GOT3 (cell line): ENCODE measurements at regions not wholly inside any gene's neighbourhood (a gene's known extent, or its start where the extent isn't known, plus 50 kb on each side); places are given as distances from the start of the nearest gene placed in this dataset.
"Not testable (repeated sequence)": the region's sequence is repeated elsewhere in the genome, so short reads cannot be mapped to it uniquely, and the experiment has no call there.

Experiments used
- DNase-seq: peaks from one replicate; lab custom pipeline; 2025; ENCODE audit warnings: mixed read lengths; lab: John Stamatoyannopoulos, UW

DNA sequence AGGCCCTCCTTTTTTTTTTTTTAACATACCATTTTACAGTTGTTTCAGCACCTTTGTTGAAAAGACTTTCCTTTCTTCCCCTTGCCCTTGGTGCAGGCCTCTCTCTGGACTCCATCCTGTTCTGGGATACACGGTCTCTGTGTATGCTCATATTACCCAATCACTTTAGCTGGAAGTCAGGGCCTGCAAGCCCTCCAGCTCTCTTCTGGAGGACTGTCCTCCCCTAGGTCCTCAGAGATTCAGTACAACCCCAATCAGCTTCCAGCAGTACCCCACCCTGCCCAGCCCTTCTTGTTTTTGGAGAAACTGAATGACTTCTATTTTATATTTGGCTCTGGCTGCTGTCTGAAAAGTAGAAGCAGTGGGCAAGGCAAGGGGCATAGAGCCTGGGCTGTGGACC, 270.8 kb downstream of the KLF13 start:
- no peak for DNase-seq

DNA sequence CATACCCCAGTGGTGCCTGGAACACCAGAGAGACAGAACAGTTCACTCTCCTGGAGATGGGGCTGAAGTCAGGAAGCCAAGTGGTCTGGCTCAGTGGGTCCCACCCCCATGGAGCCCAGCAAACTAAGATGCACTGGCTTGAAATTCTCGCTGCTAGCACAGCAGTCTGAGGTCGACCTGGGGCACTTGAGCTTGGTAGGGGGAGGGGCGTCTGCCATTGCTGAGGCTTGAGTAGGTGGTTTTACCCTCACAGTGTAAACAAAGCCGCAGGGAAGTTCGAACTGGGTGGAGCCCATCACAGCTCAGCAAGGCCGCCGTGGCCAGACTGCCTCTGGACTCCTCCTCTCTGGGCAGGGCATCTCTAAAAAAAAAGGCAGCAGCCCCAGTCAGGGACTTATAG, 272.0 kb downstream of the KLF13 start:
- no peak for DNase-seq

- DNase-seq, result no peak
These were observed 278.9 kb downstream of the KLF13 start for GRCh38 chr15:31605467-31605931.

DNA sequence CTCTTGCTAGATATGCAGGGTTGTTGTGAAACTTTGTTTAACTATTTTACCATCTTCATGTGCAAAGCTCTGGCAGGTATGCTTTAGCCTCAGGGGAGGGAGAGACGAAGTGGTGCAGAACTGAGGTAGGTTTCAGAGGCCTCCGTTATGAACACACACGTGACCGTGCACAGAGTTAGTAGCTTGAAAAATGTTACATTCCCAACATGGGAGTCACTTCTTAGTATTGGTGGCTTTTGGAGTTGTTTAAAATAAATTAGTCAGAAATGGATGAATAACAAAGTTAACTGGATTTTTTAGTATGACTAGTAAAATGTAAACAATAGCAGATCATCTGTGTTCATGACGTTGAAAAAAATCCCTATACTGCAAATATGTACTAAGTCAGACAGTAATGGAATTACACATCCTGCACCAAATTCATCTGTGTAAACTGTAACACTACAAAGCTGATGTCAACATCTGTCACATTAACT, 279.6 kb downstream of the KLF13 start:
- no peak for DNase-seq

DNA sequence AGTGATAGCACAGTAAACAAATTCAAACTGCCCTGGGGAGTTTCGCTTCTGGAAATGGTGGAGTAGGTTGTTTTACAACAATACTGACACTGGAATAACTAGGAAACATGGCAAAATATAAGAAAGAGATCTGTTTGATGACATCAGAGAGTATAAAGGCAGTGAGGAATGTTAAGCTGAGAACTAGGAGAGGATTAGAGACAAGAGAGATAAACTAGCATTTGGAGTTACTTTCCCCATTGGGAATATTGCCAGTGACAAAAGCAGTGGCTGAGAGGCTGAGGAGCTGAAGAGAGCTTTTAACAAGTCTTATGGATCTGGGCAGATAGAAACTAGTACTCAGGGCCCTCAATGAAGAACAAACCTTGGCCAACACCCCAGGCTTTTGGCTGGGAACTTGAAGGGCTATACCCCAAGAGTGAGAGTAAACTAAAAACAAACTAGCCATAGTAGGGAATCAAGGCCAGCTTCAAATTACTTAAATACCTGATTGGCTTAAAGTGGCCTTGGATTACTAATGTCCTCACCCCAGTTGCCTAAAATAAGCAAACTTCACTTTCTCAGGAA, 280.4 kb downstream of the KLF13 start:
- no peak for DNase-seq

DNA sequence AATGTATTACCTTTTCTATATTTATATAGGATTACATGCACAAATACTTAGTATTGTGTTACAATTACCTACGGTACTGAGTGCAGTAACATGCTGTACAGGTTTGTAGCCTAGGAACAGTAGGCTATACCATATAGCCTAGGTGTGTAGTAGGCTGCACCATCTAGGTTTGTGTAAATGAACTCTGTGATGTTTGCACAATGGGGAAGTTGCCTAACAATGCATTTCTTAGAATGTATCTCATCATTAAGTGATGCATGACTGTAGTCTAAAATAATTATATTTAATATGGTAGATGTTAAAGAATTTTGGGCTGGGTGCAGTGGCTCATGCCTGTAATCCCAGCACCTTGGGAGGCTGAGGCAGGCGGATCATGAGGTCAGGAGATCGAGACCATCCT, 281.0 kb downstream of the KLF13 start:
- no peak for DNase-seq

DNA sequence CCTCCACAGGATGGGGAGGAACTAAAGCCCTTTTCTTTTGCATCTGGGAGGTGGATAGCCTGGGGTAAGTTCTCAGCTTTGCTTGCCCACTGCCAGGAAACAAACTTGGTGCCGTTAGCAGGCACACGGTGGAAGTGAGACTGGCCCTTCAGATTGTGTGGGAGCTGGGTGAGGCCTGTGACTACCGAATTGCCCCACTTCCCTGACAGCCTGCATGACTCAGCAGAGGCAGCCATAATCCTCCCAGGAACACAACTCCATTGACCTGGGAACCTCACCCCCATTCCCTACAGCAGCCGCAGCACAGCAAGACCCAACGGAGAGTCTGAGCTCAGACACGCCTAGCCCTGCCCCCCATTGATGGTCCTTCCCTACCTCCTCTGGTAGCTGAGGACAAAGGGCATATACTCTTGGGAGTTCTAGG, 282.6 kb downstream of the KLF13 start:
- no peak for DNase-seq

GRCh38 chr15:31609906-31610305, 283.3 kb downstream of the KLF13 start:
- no peak for DNase-seq

DNA sequence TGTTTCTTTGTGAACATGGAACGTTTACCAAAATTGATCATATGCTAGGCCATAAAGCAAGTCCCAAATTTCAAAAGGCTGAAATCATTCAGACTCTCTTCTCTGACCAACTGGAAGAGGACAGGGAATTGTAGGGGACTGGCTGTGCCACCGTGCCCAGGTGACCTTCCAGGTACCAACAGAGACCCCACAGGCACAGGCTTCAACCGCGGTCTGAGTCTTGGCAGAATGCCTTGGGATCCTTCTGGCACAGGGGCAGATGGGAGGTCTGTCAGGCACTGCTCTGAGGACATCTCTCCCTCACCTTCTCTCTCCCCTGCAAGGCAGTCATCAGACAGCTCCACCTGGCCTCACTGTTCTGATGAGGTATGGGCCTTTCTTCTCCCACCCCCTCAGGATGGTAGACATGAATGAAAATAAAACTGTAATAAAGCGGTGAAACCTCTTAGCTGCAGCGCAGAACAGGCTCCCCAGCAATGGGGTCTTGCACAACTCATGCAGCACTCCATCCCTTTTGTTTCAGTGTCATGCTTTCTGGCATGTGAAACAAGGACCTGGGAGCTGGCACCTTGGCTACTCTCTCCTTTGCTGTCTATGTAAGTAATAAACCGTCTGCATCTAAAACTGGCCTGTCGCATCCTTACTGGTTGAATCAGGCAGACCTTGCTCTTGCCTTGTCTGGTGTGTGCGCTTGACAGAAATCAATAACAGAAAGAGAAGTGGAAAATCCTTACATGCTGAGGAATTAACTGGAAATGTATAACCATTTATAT, 289.2 kb downstream of the KLF13 start:
- no peak for DNase-seq

DNA sequence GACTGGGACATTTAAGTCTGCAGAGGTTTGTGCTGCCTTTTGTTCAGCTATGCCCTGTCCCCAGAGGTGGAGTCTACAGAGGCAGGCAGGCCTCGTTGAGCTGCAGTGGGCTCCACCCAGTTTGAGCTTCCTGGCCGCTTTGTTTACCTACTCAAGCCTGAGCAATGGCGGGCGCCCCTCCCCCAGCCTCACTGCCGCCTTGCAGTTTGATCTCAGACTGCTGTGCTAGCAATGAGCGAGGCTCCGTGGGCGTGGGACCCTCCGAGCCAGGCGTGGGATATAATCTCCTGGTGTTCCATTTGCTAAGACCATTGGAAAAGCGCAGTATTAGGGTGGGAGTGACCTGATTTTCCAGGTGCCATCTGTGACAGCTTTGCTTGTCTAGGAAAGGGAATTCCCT, 296.7 kb downstream of the KLF13 start:
- DNase-seq, result not testable (repeated sequence)

GRCh38 chr15:31624115-31624514, 297.5 kb downstream of the KLF13 start:
- not testable (repeated sequence) for DNase-seq

DNA sequence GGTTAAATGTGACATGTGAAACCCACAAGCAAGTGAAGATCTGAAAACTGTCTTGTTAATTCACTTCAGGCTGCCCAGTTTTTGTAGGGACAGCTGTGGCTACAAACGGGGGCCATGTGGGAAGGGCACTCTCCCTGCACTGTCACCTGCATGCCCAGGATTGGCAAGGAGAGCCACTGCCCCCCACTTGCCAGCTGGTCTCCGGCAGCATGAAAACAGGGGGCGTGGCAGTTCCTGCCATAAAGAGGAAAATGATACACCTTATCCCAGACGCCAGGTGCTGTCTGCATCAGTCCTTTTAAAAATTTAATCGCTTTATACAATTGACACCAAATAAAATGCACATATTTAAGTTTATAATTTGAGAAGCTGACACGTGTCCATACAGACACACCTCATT, 309.1 kb downstream of the KLF13 start:
- DNase-seq, result not testable (repeated sequence)

DNA sequence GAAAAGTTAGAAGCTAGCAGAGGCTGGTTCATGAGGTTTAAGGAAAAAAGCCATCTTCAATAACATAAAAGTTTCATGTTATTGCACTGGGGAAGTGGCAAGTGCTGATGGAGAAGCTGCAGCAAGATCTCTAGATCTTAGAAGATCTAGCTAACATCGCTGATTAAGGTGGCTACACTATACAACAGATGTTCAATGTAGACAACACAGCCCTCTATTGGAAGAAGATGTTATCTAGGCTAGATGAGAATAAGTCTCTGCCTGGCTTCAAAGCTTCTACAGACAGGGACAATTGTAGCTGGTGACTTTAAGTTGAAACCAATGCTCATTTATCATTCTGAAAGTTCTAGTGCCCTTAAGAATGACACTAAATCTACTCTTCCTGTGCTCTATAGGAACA, 310.3 kb downstream of the KLF13 start:
- not testable (repeated sequence) for DNase-seq

GRCh38 chr15:31643955-31644354, 317.3 kb downstream of the KLF13 start:
- not testable (repeated sequence) for DNase-seq

GRCh38 chr15:31644761-31645160, 318.1 kb downstream of the KLF13 start:
- DNase-seq, result not testable (repeated sequence)

DNA sequence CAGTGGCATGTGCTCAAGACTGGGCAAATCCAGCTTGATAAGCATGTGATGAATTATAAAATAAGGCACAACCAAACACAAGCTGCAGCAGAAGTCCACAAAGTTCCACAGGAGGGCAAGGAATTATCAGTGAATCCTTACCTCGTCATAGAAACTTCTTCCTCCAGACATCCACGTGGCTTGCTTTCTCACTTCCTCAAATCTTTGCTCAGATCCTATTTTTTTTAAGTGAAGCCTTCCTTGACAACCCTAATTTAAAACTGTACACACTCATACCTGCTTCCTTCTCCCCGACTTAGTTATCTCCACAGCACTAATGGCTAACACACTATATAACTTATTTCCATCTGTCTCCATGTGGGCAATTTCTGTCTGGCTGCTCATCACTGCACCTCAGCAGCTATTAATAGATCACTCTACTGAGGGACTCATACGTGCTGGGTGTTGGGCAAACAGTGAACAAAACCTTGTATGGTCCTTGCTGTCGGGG, 320.7 kb downstream of the KLF13 start:
- not testable (repeated sequence) for DNase-seq

GRCh38 chr15:31649634-31650033, 323.0 kb downstream of the KLF13 start:
- DNase-seq, result not testable (repeated sequence)

GRCh38 chr15:31650055-31650701, 323.5 kb downstream of the KLF13 start:
- not testable (repeated sequence) for DNase-seq

GRCh38 chr15:31656915-31657314, 330.3 kb downstream of the KLF13 start:
- DNase-seq, result not testable (repeated sequence)

GRCh38 chr15:31660816-31661215, 334.2 kb downstream of the KLF13 start:
- no peak for DNase-seq

- not testable (repeated sequence) for DNase-seq
These were observed 339.1 kb downstream of the KLF13 start for GRCh38 chr15:31665732-31666131.

DNA sequence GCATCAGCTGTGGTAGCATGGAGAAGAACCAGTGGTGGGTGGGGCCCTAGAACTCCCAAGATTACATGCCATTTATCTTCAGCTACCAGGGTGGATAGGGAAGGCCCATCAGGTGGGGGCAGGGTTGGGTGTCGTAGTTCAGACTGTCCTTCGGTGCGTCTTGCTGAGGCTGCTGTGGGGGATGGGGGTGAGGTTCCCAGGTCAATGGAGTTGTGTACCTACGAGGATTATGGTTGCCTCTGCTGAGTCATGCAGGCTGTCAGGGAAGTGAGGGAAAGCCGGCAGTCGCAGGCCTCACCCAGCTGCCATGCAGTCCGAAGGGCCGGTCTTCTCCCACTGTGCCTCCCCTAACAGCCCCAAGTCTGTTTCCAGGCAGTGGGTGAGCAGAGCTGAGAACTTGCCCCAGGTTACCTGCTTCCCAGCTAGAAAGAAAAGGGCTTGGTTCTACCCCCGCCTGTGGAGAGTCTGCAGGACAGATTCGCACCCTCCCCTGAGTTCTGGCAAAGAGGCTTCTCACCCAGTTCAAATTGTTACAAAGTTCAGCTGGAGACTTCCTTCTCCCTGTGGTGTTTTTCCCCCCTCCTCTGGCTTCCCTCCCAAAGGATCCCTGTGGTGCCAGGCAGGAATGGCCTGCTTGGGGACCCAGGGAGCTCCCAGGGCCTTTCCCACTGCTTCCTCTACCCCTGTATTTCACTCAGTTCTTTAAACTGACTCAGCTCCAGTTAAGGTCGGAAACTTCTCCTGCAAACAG, 342.7 kb downstream of the KLF13 start:
- DNase-seq, result not testable (repeated sequence)
